HTR-8/SVneo (cell line): ENCODE measurements at regions not wholly inside any gene's neighbourhood (a gene's known extent, or its start where the extent isn't known, plus 50 kb on each side); places are given as distances from the start of the nearest gene placed in this dataset.
"Not testable (repeated sequence)": the region's sequence is repeated elsewhere in the genome, so short reads cannot be mapped to it uniquely, and the experiment has no call there.

Experiments used
- DNase-seq: peaks from one replicate; pipeline ENCODE4 v3.0.0; 2011; ENCODE audit warnings: low spot score, mixed read lengths; ENCODE audit not compliant: insufficient read length
- FAIRE-seq: peaks from 2 replicates; lab custom pipeline; 2011; peaks lifted over from hg19 to GRCh38; lab: Jason Lieb, UNC

DNA sequence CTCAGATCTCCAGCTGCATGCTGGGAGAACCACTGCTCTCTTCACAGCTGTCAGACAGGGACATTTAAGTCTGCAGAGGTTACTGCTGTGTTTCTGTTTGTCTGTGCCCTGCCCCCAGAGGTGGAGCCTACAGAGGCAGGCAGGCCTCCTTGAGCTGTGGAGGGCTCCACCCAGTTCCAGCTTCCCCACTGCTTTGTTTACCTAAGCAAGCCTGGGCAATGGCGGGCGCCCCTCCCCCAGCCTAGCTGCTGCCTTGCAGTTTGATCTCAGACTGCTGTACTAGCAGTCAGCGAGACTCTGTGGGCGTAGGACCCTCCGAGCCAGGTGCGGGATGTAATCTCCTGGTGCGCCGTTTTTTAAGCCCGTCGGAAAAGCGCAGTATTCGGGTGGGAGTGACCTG lies 903.0 kb downstream of the PLOD2 start:
- not testable (repeated sequence) for DNase-seq, FAIRE-seq

DNA sequence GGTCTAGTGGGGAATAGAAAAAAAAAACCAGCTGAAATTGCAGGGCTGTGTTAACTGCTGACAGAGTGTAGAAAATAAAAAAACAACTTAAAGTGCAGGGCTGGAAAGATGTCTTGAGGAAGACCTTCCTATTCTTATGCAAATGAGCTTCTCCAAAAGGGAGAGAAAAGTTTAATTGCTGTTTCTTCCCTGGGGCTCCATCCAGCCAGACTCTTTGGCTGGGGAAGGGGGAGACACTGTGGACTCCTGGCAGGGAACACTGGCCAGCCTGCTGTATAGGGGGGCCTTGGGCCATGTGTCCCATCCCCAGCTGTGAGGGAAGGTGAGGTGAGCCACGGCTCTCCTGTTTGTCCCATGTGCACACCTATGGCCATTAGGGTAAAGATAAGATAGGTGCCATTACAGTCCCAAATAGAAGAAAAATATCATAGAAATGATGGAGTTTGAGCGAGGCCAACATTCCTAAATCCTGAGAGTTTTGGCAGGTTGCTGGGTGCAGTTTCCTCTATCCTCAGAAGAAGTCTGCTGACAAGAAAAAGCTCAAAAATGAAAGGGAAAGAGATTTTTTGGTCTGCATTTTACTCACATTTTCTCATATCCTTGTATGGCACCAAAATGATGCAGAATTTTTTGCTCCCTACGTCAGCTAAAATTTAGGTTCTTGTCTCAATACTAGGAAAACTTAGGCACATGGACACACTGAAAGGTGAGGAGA lies 901.7 kb downstream of the PLOD2 start:
- FAIRE-seq = no peak

DNA sequence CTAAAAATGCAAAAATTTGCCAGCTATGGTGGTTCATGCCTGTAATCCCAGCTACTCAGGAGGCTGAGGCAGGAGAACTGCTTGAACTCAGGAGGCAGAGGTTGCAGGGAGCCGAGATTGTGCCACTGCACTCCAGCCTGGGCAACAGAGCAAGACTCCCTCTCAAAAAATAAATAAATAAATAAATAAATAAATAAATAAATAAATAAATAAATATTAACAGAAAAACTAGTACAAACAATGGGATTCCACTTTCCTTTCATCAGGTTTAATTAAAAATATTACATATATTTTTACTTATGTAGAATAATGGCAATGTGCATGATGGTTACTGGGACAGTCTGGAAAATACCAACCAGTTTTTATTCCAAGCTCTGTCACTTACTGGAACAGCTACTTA lies 897.5 kb downstream of the PLOD2 start:
- not testable (repeated sequence) for FAIRE-seq, DNase-seq

More for the DNA sequence above, 901.7 kb downstream of the PLOD2 start:
- DNase-seq = no peak

DNA sequence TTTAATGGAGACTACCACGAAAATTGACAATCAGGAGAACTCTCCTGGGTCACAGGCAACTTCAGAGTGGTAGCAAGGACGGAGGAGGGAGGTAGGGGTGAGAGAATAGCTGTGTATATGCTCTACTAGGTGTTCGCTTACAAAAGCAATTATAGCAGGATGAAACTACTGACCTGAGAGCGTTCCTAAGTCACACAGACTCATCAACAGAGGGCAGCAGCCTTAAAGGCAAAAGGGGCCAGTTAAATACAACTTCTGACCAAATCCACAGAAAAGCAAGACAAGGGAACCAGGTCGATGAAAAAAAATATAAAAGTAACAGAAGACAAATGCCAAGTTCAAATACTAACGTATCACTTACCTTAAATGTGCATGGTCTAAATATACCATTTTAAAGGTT lies 894.6 kb downstream of the PLOD2 start:
- DNase-seq (no peak), FAIRE-seq (no peak)

DNA sequence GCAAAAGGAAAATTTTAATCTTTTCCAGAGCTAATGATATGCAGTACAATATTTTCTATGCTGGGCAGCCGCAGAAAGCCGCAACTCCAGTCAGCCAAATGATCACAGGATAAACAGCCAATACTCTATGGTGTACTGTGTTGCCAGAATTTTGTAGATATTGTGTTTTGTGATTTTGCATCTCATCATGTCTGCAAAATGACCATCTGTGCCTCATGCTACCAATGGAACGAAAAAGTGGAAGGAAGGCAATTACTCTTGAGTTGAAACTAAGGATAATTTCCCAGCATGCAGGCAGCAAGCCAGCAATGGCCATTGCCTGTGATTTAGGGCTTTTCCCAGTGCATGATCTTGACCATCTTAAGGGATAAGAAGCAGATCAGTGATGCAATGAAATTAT lies 891.9 kb downstream of the PLOD2 start:
- FAIRE-seq (no peak), DNase-seq (no peak)

DNA sequence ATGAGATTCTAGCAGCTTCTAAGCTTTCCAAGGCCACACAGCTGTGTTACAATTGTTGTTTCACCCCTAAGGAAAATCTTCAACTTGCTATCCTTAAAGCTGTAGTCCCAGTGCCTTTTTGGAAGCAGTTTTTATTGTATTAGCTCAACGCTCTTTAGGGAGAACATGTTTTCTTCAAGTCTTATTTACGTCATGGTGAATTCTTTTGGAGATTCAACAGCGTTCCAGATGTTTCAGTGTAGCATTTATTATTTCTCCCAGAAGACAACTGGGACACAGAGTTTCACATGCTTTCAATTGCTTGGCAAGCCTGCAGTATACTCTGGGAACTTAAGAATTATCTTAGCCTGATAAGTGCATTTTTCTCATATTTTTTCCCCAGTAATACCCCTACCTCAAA lies 888.3 kb downstream of the PLOD2 start:
- no peak for FAIRE-seq
- DNase-seq = no peak

DNA sequence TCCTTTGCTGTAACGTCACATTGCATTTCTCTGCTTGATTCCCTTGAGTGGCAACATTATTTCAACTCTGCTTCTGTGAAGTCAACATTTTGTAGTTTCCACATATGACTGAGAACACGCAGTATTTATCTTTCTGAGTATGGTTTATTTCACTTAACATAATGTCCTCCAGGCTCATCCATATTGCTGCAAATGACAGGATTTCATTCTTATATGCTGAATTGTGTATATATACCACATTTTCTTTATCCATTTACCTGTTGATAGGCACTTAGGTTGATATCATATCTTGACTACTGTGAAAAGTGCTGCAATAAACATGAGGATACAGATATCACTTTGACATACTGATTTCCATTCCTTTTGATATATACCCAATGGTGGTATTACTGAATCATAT lies 878.5 kb downstream of the PLOD2 start:
- FAIRE-seq = no peak
- no peak for DNase-seq

DNA sequence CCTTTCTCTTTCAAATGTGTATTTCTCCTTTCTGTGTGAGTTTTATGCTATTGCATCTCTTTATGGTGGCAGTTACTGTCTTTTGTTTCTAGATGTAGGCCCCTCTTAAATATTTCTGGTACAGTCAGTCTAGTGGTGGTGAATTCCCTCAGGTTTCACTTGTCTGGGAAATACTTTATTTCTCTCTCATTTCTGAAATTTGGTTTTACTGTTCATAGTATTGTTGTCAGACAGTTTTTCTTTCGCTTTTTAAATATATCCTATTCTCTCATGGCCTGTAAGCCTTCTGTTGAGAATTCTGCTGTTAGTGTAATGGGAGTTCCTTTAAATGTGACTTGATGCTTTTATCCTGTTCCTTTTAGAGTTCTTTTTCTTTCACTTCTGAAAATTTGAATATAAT lies 874.0 kb downstream of the PLOD2 start:
- DNase-seq (no peak), FAIRE-seq (no peak)

DNA sequence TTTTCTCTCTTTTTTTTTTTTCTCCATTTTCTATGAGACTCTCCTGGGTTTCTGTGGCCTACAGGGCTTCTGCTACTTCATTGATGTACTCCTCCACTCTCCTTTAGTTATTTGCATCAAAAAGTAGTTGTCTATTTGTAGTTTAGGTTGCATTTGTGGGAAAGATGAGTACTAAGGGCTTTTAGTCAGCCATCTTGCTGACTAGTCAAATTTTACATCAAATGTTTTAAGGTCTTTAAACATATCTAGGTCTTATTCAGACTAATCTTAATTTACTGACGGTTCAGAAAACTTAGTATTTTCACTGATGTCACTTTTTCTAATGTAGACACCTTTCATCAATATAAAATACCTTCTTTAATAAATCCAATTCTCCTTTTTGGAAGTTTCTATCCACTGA lies 871.0 kb downstream of the PLOD2 start:
- FAIRE-seq = no peak

DNA sequence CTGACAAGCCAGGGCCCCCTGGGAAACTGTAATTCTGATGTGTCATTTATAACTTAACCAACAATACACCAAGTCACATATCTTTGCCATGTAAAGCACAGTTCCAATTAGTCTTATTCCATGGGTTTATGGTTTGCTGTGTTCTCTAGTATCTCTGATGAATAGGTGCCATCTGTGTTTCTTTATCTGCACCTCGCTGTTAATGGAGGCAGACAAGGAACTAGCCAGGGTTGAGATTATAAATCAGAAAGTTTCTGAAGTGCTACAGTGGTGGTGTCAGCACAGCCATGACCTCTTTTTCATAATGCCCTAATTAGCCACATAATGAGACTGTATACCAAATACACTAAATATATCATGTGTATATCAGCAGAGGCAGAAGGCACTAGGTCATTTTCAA lies 866.4 kb downstream of the PLOD2 start:
- no peak for DNase-seq

More for the DNA sequence above, 871.0 kb downstream of the PLOD2 start:
- DNase-seq = no peak

DNA sequence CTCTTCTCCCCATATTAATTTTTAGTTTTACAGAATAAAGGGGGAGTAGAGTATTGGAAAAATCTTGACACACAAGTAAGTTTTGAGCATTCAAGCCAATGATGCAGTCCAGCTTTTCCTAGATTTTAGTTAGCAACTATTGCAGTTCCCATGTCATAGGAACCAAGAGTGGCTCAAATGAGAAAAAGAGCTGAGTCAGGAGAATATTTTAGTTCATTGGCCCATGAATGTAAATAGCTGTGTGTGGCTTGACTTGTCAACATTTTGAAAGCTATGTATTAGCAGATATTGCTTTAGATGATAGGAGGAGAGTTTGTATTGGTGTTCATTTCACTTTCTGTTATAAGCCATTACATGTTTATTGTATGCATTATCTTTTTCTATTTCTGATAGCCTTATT lies 853.7 kb downstream of the PLOD2 start:
- FAIRE-seq = no peak

More for the DNA sequence above, 866.4 kb downstream of the PLOD2 start:
- FAIRE-seq = no peak

DNA sequence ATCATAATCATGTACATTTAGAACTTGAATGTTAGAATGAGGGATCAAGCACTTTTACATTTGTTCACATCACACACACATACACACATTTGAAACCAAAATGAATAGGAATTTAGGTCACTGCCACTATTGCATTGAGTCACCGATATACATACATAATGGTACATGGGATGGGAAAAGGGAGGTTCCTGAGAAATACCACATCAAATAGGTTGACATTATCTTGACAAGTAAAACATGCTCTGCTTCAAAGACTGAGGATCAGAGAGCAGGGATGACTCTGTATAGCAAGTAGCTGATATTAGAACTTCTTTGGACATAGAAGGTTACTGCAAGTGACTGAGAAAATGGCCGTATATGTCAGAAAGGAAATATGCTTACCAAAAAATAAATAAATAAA lies 847.2 kb downstream of the PLOD2 start:
- no peak for FAIRE-seq

More for the DNA sequence above, 853.7 kb downstream of the PLOD2 start:
- no peak for DNase-seq

DNA sequence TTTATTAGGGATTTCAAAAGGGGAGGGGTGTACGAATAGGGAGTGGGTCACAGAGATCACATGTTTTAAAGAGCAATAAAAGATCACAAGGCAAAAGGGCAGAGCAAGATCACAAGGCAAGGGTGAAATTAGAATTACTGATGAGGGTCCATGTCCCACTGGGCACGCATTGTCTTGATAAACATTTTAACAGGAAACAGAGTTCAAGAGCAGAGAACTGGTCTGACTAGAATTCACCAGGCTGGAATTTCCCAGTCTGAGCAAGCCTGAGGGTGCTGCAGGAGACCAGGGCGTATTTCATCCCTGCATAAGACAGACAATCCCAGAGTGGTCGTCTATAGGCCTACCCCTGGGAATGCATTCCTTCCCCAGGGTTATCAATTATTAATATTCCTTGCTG lies 844.7 kb downstream of the PLOD2 start:
- FAIRE-seq = not testable (repeated sequence)

More for the DNA sequence above, 847.2 kb downstream of the PLOD2 start:
- no peak for DNase-seq

DNA sequence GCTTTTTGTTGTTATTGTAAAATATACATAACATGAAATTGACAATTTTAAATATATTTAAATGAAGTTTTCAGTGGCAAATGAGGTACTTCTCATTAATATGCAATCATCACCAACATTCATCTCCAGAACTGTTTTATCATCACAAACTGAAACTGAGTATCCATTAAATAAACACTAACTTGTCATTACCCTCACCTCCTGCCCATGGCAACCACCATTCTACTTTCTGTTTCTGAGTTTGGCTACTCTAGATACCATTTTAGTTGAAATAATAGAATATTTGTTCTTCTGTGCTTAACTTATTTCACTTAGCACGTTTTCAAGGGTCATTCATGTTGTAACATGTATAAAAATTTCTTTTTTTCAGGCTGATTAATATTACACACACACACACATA lies 834.3 kb downstream of the PLOD2 start:
- DNase-seq (no peak), FAIRE-seq (no peak)

More for the DNA sequence above, 844.7 kb downstream of the PLOD2 start:
- DNase-seq = not testable (repeated sequence)

DNA sequence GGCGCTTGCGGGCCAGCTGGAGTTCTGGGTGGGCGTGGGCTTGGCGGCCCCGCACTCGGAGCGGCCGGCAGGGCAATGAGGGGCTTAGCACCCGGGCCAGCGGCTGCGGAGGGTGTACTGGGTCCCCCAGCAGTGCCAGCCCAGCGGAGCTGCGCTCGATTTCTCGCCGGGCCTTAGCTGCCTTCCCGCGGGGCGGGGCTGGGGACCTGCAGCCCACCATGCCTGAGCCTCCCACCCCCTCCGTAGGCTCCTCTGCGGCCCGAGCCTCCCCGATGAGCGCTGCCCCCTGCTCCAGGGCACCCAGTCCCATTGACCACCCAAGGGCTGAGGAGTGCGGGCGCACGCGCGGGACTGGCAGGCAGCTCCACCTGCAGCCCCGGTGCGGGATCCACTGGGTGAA lies 827.6 kb downstream of the PLOD2 start:
- not testable (repeated sequence) for DNase-seq, FAIRE-seq

DNA sequence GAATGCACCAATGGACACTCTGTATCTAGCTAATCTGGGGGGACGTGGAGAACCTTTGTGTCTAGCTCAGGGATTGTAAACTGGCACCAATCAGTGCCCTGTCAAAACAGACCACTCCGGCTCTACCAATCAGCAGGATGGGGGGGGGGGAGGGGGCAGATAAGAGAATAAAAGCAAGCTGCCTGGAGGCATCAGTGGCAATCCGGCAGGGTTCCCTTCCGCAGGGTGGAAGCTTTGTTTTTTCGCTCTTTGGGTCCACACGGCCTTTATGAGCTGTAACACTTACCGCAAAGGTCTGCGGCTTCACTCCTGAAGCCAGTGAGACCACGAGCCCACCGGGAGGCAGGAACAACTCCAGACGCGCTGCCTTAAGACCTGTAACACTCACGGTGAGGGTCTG lies 827.1 kb downstream of the PLOD2 start:
- no peak for FAIRE-seq
- DNase-seq = no peak

DNA sequence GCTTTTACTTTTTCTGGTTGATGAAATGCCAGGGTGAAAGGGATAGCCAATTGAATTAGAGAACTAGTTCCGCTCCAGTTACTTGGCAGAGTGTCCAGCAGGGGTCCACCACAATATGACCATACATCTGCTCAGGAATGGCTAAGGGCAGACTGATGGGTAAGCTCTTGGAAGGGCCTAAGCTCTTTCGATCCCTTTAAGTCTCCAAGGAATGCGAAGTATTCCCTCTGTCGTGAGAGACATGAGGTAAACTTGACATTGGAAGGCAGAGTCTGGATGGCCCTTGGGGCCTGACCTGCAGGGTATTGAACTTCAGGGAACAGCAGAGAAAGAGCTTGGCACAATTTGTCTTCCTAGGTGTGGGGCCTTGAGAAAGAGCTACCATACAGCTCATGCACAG lies 805.8 kb downstream of the PLOD2 start:
- DNase-seq = no peak
- FAIRE-seq = no peak

DNA sequence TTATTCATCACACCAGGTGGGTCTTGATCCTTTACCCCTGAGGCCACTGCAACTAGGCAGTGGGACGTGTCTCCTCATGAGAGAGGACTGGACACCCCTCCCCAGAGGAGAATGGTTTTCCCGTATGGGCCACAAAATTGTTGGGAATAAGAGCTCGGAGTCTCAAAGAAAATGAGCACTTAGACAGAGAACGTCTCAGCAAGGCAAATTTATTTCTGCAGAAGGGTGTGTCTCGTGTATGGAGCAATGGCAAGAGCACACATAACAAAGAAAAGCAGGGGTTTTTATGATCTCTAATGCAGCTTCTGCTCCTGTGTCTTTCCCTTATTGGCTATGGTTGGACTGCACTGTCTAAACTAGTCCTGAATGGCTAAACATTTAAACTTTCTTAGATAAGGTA lies 803.5 kb downstream of the PLOD2 start:
- no peak for DNase-seq
- no peak for FAIRE-seq

DNA sequence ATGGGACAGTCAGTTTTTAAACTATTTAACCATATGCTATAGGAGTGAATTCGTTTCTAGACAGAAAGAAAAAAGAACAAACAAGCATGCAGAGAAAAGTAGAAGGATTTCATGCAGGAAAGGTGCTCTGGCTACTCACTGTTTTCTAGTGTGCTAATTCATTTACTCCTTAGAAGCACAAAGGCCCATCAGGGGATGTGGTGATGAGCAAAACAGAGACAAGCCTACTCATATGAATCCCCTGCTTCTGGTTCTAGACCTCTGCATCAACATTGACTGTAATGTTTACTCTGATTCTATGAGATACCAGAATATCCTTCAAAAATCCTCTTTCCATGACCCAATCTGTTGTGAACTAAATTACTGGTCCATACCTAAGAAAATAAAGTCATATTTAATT lies 801.9 kb downstream of the PLOD2 start:
- FAIRE-seq (no peak), DNase-seq (no peak)

DNA sequence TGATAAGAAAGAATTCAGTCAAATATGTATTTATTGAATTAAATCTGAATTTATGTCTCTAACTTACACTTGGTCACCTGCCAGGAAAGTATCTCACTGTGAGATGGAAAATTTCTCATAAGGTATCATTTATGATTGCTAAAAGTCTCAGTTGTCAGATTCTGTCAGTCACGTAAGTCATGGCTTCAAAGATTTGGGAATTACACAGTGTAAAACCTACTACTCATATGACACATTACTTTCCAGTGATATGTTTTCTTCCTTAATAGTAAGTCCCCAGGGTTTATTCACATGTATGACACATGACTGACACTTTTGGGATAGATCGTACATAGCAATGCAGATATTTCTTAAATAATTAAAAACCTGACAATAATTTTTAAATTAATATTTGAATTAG lies 792.2 kb downstream of the PLOD2 start:
- DNase-seq = no peak
- FAIRE-seq = no peak

DNA sequence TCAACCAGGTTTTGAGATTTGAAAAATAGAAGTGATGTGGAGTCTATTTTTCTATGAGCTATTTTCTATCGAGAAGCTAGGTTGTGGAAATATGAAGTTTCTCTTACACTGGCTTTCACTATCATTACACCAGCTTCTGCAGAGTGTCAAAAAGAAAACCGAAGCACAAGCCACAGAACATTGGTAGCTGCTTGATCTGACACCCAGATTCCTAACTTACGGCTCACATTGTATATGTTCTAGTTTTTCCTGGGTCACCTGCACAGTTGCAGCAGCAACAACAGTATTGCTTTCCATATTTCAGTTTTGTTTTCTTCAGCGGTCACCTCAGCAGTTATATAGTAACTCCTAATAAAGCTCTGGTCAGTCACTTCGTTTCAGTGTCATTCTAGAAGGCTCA lies 790.1 kb downstream of the PLOD2 start:
- FAIRE-seq (no peak), DNase-seq (no peak)

DNA sequence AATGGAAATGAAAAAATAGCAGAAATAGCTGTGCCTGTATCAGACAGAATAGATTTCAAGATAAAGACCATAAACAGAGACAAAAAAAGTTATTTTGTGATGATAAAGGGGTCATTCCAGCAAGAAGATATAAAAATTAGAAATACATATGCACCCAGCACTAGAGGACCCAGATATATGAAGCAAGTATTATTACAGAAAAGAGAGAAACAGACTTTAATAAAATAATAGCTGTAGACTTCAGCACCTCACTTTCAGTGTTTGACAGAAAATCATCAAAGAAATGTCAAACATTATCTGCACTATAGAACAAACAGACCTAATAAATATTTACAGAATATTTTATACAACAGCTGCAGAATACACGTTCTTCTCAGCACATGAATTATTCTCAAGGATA lies 783.7 kb downstream of the PLOD2 start:
- DNase-seq = no peak
- FAIRE-seq = no peak
